ENCODE measurements at regions not wholly inside any gene's neighbourhood (a gene's known extent, or its start where the extent isn't known, plus 50 kb on each side); places are given as distances from the start of the nearest gene placed in this dataset.

GRCh38 chr2:221347471-221347870 is 224.6 kb downstream of the EPHA4 start:
- TF ChIP-seq CTCF (IDR thresholded peaks at IDR 0.05) (no peak), POLR2A (IDR thresholded peaks at IDR 0.05) (no peak)

All from thyroid gland (tissue), 4 donors.